HCT116 (cell line): ENCODE measurements at regions not wholly inside any gene's neighbourhood (a gene's known extent, or its start where the extent isn't known, plus 50 kb on each side); places are given as distances from the start of the nearest gene placed in this dataset.

Experiments used
- ATAC-seq: fragments of 200-7000 bp; cut with Tn5 transposase; 2 replicates; pipeline ENCODE4 v1.9.1; 2020; ENCODE audit warnings: mild to moderate bottlenecking, moderate library complexity
- BruUV-seq: library from RNA; stranded (reverse); fragments of 400-500 nt; replicated peaks from 2 replicates; lab custom pipeline; 2021; lab: Mats Ljungman, UMichigan
- CTCF ChIA-PET: fragments of 300-600 bp; sonication (Branson Sonifier 250); formaldehyde crosslinking; loops from one replicate; lab custom pipeline; 2021; ENCODE audit warnings: antibody characterized with exemption; lab: Charles Lee
- POLR2A ChIA-PET: fragments of 300-600, 350-600 bp; sonication (Branson Sonifier 250); formaldehyde crosslinking; loops from one replicate; lab custom pipeline; 2021; ENCODE audit warnings: antibody characterized with exemption; lab: Charles Lee
- RAD21 ChIA-PET, 2 experiments: fragments of 300-600 bp; sonication (Branson Sonifier 250); formaldehyde crosslinking; loops; one replicate each; lab custom pipeline; 2023; ENCODE audit warnings: low total read pairs in 2 of 2; ENCODE audit not compliant: uncharacterized antibody in 2 of 2, unreplicated experiment in 2 of 2, low non-redundant PET in 1 of 2; lab: Charles Lee
- DNase-seq: peaks from one replicate; pipeline ENCODE4 v3.0.0-alpha.2; 2010; ENCODE audit warnings: low read depth, low spot score
- H2AFZ ChIP-seq: fragments of 200-600 bp; shearing (Covaris generic), sonication (generic); 2 replicates; pipeline ENCODE4 v1.6.1; 2017; ENCODE audit warnings: low read depth, mixed run types, mixed read lengths, antibody characterized with exemption, low read length; ENCODE audit not compliant: poor library complexity, severe bottlenecking
- H3K27ac ChIP-seq: 2 replicates; pipeline ENCODE4 v1.5.1; 2012; ENCODE audit warnings: low read depth, low read length
- H3K27me3 ChIP-seq: fragments of 200-600 bp; sonication (generic); 2 replicates; pipeline ENCODE4 v1.6.1; 2016; ENCODE audit warnings: mixed run types, low read length, mixed read lengths; ENCODE audit not compliant: insufficient read depth
- H3K36me3 ChIP-seq, 2 experiments: fragments of 200-500 bp in 1 of 2; fragments of 200-600 bp in 1 of 2; sonication (Bioruptor generic) in 1 of 2; sonication (generic) in 1 of 2; 2 replicates each; pipeline versions ENCODE4 v1.5.1 to v1.6.1; 2014 to 2016; ENCODE audit warnings: low read length in 2 of 2, inconsistent platforms in 1 of 2, mixed read lengths in 1 of 2, mixed run types in 1 of 2; ENCODE audit not compliant: insufficient read depth in 2 of 2, control insufficient read depth in 1 of 2
- H3K4me1 ChIP-seq, 2 experiments: fragments of 200-600 bp in 1 of 2; sonication (generic) in 1 of 2; 2 replicates each; pipeline versions ENCODE4 v1.5.1 to v1.6.1; 2012 to 2017; ENCODE audit warnings: low read length in 2 of 2, inconsistent platforms in 1 of 2, mild to moderate bottlenecking in 1 of 2, mixed read lengths in 1 of 2, mixed run types in 1 of 2, moderate library complexity in 1 of 2; ENCODE audit not compliant: insufficient read depth in 2 of 2, control insufficient read depth in 1 of 2
- H3K4me2 ChIP-seq: fragments of 200-600 bp; sonication (generic); 2 replicates; pipeline ENCODE4 v1.6.1; 2017; ENCODE audit warnings: mixed run types, low read length, mixed read lengths
- H3K4me3 ChIP-seq, 2 experiments: fragments of 200-600 bp in 1 of 2; sonication (generic) in 1 of 2; replicated peaks in 1 of 2; 2 replicates each; pipeline ENCODE4 v1.5.1; 2011 to 2016; ENCODE audit warnings: low read length in 2 of 2, control low read depth in 1 of 2, low read depth in 1 of 2, mild to moderate bottlenecking in 1 of 2, mixed read lengths in 1 of 2, mixed run types in 1 of 2
- H3K79me2 ChIP-seq: fragments of 200-600 bp; sonication (generic); 2 replicates; pipeline ENCODE4 v1.6.1; 2017; ENCODE audit warnings: mild to moderate bottlenecking, mixed run types, low read length, moderate library complexity, mixed read lengths; ENCODE audit not compliant: insufficient read depth
- H3K9ac ChIP-seq: fragments of 200-600 bp; sonication (generic); 2 replicates; pipeline ENCODE4 v1.6.1; 2016; ENCODE audit warnings: low read length, mixed read lengths
- H3K9me2 ChIP-seq: fragments of 200-600 bp; sonication (generic), shearing (Covaris generic); 2 replicates; pipeline ENCODE4 v1.6.1; 2017; ENCODE audit warnings: mixed run types, mild to moderate bottlenecking, moderate library complexity; ENCODE audit not compliant: insufficient read depth
- H3K9me3 ChIP-seq, 2 experiments: fragments of 200-500 bp in 1 of 2; fragments of 200-600 bp in 1 of 2; sonication (Bioruptor generic) in 1 of 2; sonication (generic) in 1 of 2; 2 replicates each; pipeline ENCODE4 v1.6.1; 2014 to 2017; ENCODE audit warnings: low read length in 2 of 2, mixed read lengths in 2 of 2, inconsistent platforms in 1 of 2, low read depth in 1 of 2, mild to moderate bottlenecking in 1 of 2, mixed run types in 1 of 2, moderate library complexity in 1 of 2; ENCODE audit not compliant: control insufficient read depth in 1 of 2, insufficient read depth in 1 of 2
- H4K20me1 ChIP-seq: fragments of 200-600 bp; sonication (generic), shearing (Covaris generic); 2 replicates; pipeline ENCODE4 v1.6.1; 2017; ENCODE audit warnings: mixed run types, mild to moderate bottlenecking, moderate library complexity; ENCODE audit not compliant: insufficient read depth
- CEBPB ChIP-seq: IDR thresholded peaks from 2 replicates; pipeline ENCODE4 v1.6.1; 2012; ENCODE audit warnings: low read depth
- EGR1 ChIP-seq: IDR thresholded peaks from 2 replicates; pipeline ENCODE4 v1.6.1; 2012; ENCODE audit warnings: low read depth
- EZH2 ChIP-seq: fragments of 200-600 bp; sonication (generic); IDR thresholded peaks from 2 replicates; pipeline ENCODE4 v1.6.1; 2017; ENCODE audit warnings: antibody characterized with exemption, mixed run types
- EZH2phosphoT487 ChIP-seq: fragments of 200-600 bp; IDR thresholded peaks from 2 replicates; pipeline ENCODE4 v1.6.1; 2018; ENCODE audit warnings: antibody characterized with exemption, borderline replicate concordance
- POLR2A ChIP-seq: IDR thresholded peaks from 2 replicates; pipeline ENCODE4 v1.7.0; 2011; ENCODE audit warnings: borderline replicate concordance; ENCODE audit not compliant: insufficient read depth, insufficient read length; ENCODE audit errors: extremely low read depth
- POLR2AphosphoS5 ChIP-seq: IDR thresholded peaks from 2 replicates; pipeline ENCODE4 v1.6.1; 2011; ENCODE audit warnings: mild to moderate bottlenecking, low read depth, low read length, moderate library complexity
- RAD21 ChIP-seq: IDR thresholded peaks from 2 replicates; pipeline ENCODE4 v1.6.1; 2012; ENCODE audit warnings: low read depth, mild to moderate bottlenecking
- SP1 ChIP-seq: IDR thresholded peaks from 2 replicates; pipeline ENCODE4 v1.6.1; 2012; ENCODE audit warnings: low read depth
- SRF ChIP-seq: IDR thresholded peaks from 2 replicates; pipeline ENCODE4 v1.6.1; 2012; ENCODE audit warnings: low read depth
- TCF7L2 ChIP-seq: IDR thresholded peaks from 2 replicates; pipeline ENCODE4 v1.7.0; 2011; ENCODE audit warnings: borderline replicate concordance, inconsistent platforms; ENCODE audit not compliant: insufficient read depth, insufficient read length; ENCODE audit errors: extremely low read depth
- intact Hi-C: fragments of 100-400 bp; cut with micrococcal nuclease; formaldehyde crosslinking; loops from 2 replicates; pipeline ENCODE4 v1.10.0; 2022

DNA sequence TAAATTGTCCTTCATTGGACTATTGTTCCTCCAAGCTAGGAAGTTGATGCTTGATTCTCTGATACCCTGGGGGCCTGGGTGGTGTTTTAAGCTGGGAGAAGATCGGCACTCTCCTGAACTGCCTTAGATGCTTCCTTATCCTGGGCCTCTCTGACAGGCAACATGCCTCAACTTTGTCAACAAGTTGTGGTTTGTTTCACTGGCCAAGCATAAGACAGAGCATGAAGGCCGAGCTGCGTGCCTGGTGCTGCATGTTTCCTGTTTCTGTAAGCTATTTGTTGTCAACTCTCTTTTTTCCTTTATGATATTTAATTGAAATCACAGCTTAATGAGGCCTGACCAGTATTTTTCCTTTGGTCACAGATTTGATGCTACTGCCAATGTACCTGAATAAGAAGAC, 187.6 kb upstream of the TNC start:
- ChIA-PET CTCF (no interaction called here), RAD21 (no interaction called here), POLR2A (no interaction called here)
- H2AFZ ChIP-seq = no peak overlapping the region
- no peak overlapping the region for H3K4me3 ChIP-seq
- H3K9me2 ChIP-seq = no peaks in the 10 kb centered on the region
- ATAC-seq = no peak
- intact Hi-C loops = no loop called here
- H3K27ac ChIP-seq = no peak overlapping the region
- no peaks in the 10 kb centered on the region for H3K9me3 ChIP-seq
- no peak for TF ChIP-seq TCF7L2
- TF ChIP-seq SRF = no peak
- TF ChIP-seq SP1 = no peak
- no peak for TF ChIP-seq RAD21
- TF ChIP-seq, all 23 proteins: peak for 0
- Histone ChIP-seq H3K4me1 (no peaks in the 10 kb centered on the region), H3K36me3 (no peaks in the 10 kb centered on the region), H3K9ac (no peak overlapping the region), H3K27me3 (no peaks in the 10 kb centered on the region), H3K79me2 (no peaks in the 10 kb centered on the region), H3K4me2 (no peak overlapping the region), H4K20me1 (no peaks in the 10 kb centered on the region)
- DNase-seq = no peak
- no TSS peak for BruUV-seq

DNA sequence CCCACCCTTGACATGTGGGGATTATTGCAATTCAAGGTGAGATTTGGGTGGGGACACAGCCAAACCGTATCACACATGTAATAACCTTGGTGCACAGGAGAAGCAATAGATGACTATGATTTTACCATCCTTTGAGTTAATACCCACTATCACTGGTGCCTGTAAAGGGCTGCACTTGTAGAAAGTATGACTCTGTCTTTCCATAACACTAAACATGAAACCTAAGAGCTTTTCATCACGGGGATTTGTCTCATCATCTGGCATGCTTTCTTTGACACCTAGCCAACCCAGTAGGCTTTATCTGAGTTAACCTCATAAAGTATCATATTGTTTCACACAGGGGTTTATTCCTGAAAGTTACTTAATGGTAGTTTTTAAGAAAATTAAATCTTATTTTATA, 188.9 kb upstream of the TNC start:
- no peaks in the 10 kb centered on the region for H3K9me2 ChIP-seq

More for the DNA sequence above, 188.9 kb upstream of the TNC start:
- DNase-seq = no peak
- POLR2A ChIA-PET = no interaction called here
- ATAC-seq = no peak
- no peak overlapping the region for H3K9ac ChIP-seq
- no peak overlapping the region for H2AFZ ChIP-seq
- H3K4me1 ChIP-seq = no peaks in the 10 kb centered on the region
- no peak overlapping the region for H3K4me3 ChIP-seq
- no TSS peak for BruUV-seq
- H3K79me2 ChIP-seq = no peaks in the 10 kb centered on the region
- intact Hi-C loops = no loop called here
- H3K27me3 ChIP-seq = no peaks in the 10 kb centered on the region
- no peak overlapping the region for H3K27ac ChIP-seq
- CTCF ChIA-PET = no interaction called here
- TF ChIP-seq TCF7L2 = no peak
- no peak for TF ChIP-seq EZH2phosphoT487
- TF ChIP-seq EGR1 = no peak
- TF ChIP-seq EZH2 = no peak
- no peak for TF ChIP-seq POLR2AphosphoS5
- no peak for TF ChIP-seq CEBPB
- no peak for TF ChIP-seq SP1
- TF ChIP-seq POLR2A = no peak
- RAD21 ChIA-PET = no interaction called here
- H3K9me3 ChIP-seq = no peaks in the 10 kb centered on the region
- no peaks in the 10 kb centered on the region for H3K36me3 ChIP-seq
- H4K20me1 ChIP-seq = no peaks in the 10 kb centered on the region
- H3K4me2 ChIP-seq = no peak overlapping the region
